ENCODE measurements at regions not wholly inside any gene's neighbourhood (a gene's known extent, or its start where the extent isn't known, plus 50 kb on each side); places are given as distances from the start of the nearest gene placed in this dataset.

DNA sequence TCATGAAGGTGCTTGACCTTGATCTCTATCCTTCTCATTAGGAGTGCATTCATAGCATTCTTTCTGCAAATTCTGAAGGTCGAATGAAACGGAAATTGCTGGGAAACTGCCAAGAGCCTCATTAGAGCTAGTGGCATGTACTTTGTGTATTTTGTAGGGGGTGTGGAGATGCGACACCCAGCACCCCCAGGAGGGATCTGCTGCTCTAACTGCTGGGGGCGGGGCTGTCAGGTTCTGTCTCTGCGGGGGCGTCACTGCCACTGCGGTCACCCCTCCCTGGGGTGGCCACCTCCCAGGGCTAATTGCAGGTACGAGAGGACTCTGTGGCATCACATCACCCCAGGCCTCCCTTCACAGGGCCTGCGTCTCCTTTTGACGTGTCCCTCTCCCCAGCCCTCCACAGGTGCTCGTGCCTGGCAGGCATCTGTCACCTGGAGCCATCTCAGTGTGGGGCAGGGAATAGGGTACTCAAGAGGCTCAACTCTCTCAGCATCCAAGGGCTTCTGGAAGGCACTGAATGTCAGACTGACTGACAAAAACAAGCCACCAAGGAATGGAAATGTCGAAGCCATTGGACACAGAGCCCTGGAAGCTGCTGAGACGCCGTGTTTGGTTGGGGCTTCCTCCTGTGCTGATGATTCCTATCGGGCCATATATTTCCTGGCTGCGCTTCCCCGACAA is 151.1 kb downstream of the ACTR3B start:
- no peak for TF ChIP-seq CTCF (IDR thresholded peaks at IDR 0.05; ENCODE audit: poor library complexity, severe bottlenecking)
- TF ChIP-seq EZH2 (IDR thresholded peaks at IDR 0.05; ENCODE audit: borderline replicate concordance, insufficient read depth, low read length, poor library complexity, severe bottlenecking) = no peak
- TF ChIP-seq TAF1 (IDR thresholded peaks at IDR 0.05; ENCODE audit: low read depth) = no peak
